SK-N-SH (cell line): ENCODE measurements at regions not wholly inside any gene's neighbourhood (a gene's known extent, or its start where the extent isn't known, plus 50 kb on each side); places are given as distances from the start of the nearest gene placed in this dataset.
"Not testable (repeated sequence)": the region's sequence is repeated elsewhere in the genome, so short reads cannot be mapped to it uniquely, and the experiment has no call there.

Source experiments
- CTCF ChIA-PET: fragments of 300-600, 350-600 bp; formaldehyde crosslinking; extraction: SDS; loops from one replicate; lab custom pipeline; 2021; lab: Yijun Ruan, JAX
- POLR2A ChIA-PET: fragments of 350-600 bp; sonication (Branson Sonifier 250); formaldehyde crosslinking; extraction: SDS; loops from one replicate; lab custom pipeline; 2020; ENCODE audit warnings: antibody characterized with exemption, inconsistent platforms; lab: Yijun Ruan, JAX
- DNase-seq: peaks from one replicate; pipeline ENCODE4 v3.0.0; 2012
- H2AFZ ChIP-seq: fragments of 200-600 bp; sonication (generic); 2 replicates; pipeline ENCODE4 v1.8.1; 2016; ENCODE audit warnings: antibody characterized with exemption, mild to moderate bottlenecking, low read depth
- H3F3A ChIP-seq: fragments of 200-600 bp; sonication (generic); replicated peaks from 2 replicates; pipeline ENCODE3; 2016; ENCODE audit warnings: antibody characterized with exemption, mild to moderate bottlenecking; ENCODE audit not compliant: insufficient read depth
- H3K27ac ChIP-seq, 2 experiments: fragments of 200-500 bp in 1 of 2; fragments of 200-600 bp in 1 of 2; sonication (Bioruptor generic) in 1 of 2; sonication (generic), shearing (Covaris generic) in 1 of 2; 2 replicates each; pipeline versions ENCODE4 v1.5.1 to v1.6.1; 2014 to 2016; ENCODE audit warnings: low read depth in 2 of 2, inconsistent platforms in 1 of 2, low read length in 1 of 2, mild to moderate bottlenecking in 1 of 2, mixed read lengths in 1 of 2
- H3K27me3 ChIP-seq: fragments of 200-600 bp; sonication (generic), shearing (Covaris generic); 2 replicates; pipeline ENCODE4 v1.6.1; 2016; ENCODE audit warnings: mixed run types; ENCODE audit not compliant: insufficient read depth
- H3K36me3 ChIP-seq, 2 experiments: fragments of 200-500 bp in 1 of 2; fragments of 200-600 bp in 1 of 2; sonication (Bioruptor generic) in 1 of 2; sonication (generic) in 1 of 2; replicated peaks in 1 of 2; 2 replicates each; pipeline versions ENCODE3 to v1.5.1; 2014 to 2016; ENCODE audit warnings: low read length in 1 of 2, mild to moderate bottlenecking in 1 of 2; ENCODE audit not compliant: insufficient read depth in 2 of 2, control insufficient read depth in 1 of 2
- H3K4me1 ChIP-seq, 2 experiments: fragments of 200-500 bp in 1 of 2; fragments of 200-600 bp in 1 of 2; sonication (Bioruptor generic) in 1 of 2; sonication (generic), shearing (Covaris generic) in 1 of 2; 2 replicates each; pipeline versions ENCODE4 v1.5.1 to v1.6.1; 2014 to 2016; ENCODE audit warnings: low read depth in 1 of 2, low read length in 1 of 2, mixed run types in 1 of 2; ENCODE audit not compliant: insufficient read depth in 2 of 2, control insufficient read depth in 1 of 2
- H3K4me2 ChIP-seq: fragments of 200-600 bp; sonication (generic), shearing (Covaris generic); 2 replicates; pipeline ENCODE4 v1.6.1; 2017; ENCODE audit warnings: mixed run types
- H3K4me3 ChIP-seq, 2 experiments: fragments of 200-500 bp in 1 of 2; fragments of 200-600 bp in 1 of 2; sonication (Bioruptor generic) in 1 of 2; sonication (generic), shearing (Covaris generic) in 1 of 2; 2 replicates each; pipeline versions ENCODE4 v1.5.1 to v1.8.1; 2014 to 2016; ENCODE audit warnings: low read depth in 2 of 2, inconsistent platforms in 1 of 2, low read length in 1 of 2, mild to moderate bottlenecking in 1 of 2, mixed read lengths in 1 of 2, moderate library complexity in 1 of 2
- H3K79me2 ChIP-seq: fragments of 200-600 bp; sonication (generic); 2 replicates; pipeline ENCODE4 v1.8.1; 2017; ENCODE audit warnings: mild to moderate bottlenecking; ENCODE audit not compliant: insufficient read depth
- H3K9ac ChIP-seq: fragments of 200-600 bp; sonication (generic); 2 replicates; pipeline ENCODE4 v1.6.1; 2017; ENCODE audit warnings: mixed run types
- H3K9me2 ChIP-seq: fragments of 200-600 bp; sonication (generic); 2 replicates; pipeline ENCODE4 v1.6.1; 2017; ENCODE audit warnings: mixed run types
- H3K9me3 ChIP-seq: fragments of 200-600 bp; sonication (generic); 2 replicates; pipeline ENCODE4 v1.6.1; 2017; ENCODE audit warnings: mixed run types, mild to moderate bottlenecking, moderate library complexity
- H4K20me1 ChIP-seq: fragments of 200-600 bp; sonication (generic); 2 replicates; pipeline ENCODE4 v1.6.1; 2017; ENCODE audit warnings: mild to moderate bottlenecking, mixed run types; ENCODE audit not compliant: insufficient read depth
- CHD2 ChIP-seq: fragments of 150-350 bp; IDR thresholded peaks from 2 replicates; pipeline ENCODE4 v1.6.1; 2018; ENCODE audit warnings: low read length; ENCODE audit not compliant: partially characterized antibody
- ELF1 ChIP-seq: IDR thresholded peaks from 2 replicates; pipeline ENCODE4 v1.4.0; 2012
- EP300 ChIP-seq, 2 experiments: IDR thresholded peaks; 2 replicates each; pipeline versions ENCODE4 v1.4.0 to v1.6.1; 2012; ENCODE audit warnings: borderline replicate concordance in 1 of 2, low read depth in 1 of 2, low read length in 1 of 2
- JUND ChIP-seq: IDR thresholded peaks from 2 replicates; pipeline ENCODE4 v1.4.0; 2012
- MAX ChIP-seq: IDR thresholded peaks from 2 replicates; pipeline ENCODE4 v1.4.0; 2012; ENCODE audit warnings: low read depth
- MEF2A ChIP-seq: IDR thresholded peaks from 2 replicates; pipeline ENCODE4 v1.4.0; 2012; ENCODE audit warnings: low read depth, borderline replicate concordance
- MXI1 ChIP-seq: IDR thresholded peaks from 2 replicates; pipeline ENCODE4 v1.6.1; 2012; ENCODE audit warnings: mild to moderate bottlenecking, low read depth, low read length, improper control_type of control experiment
- NRF1 ChIP-seq: IDR thresholded peaks from 2 replicates; pipeline ENCODE4 v1.6.1; 2012; ENCODE audit warnings: low read depth, mild to moderate bottlenecking, low read length
- POLR2AphosphoS5 ChIP-seq: IDR thresholded peaks from 2 replicates; pipeline ENCODE4 v1.6.1; 2012; ENCODE audit warnings: low read depth, low read length
- RAD21 ChIP-seq: IDR thresholded peaks from 2 replicates; pipeline ENCODE4 v1.6.1; 2012; ENCODE audit warnings: mild to moderate bottlenecking, low read length
- RCOR1 ChIP-seq: fragments of 150-350 bp; IDR thresholded peaks from 2 replicates; pipeline ENCODE4 v1.6.1; 2017; ENCODE audit warnings: antibody characterized with exemption, low read length
- SMC3 ChIP-seq: IDR thresholded peaks from 2 replicates; pipeline ENCODE4 v1.6.1; 2012; ENCODE audit warnings: low read depth, low read length, improper control_type of control experiment
- TCF12 ChIP-seq: IDR thresholded peaks from 2 replicates; pipeline ENCODE4 v1.4.0; 2012
- TEAD4 ChIP-seq: IDR thresholded peaks from 2 replicates; pipeline ENCODE4 v1.4.0; 2012; ENCODE audit warnings: mild to moderate bottlenecking, borderline replicate concordance; ENCODE audit not compliant: insufficient read depth
- USF2 ChIP-seq: fragments of 150-350 bp; IDR thresholded peaks from 2 replicates; pipeline ENCODE4 v1.6.1; 2017; ENCODE audit warnings: antibody characterized with exemption, low read length, low read depth, borderline replicate concordance
- YY1 ChIP-seq: IDR thresholded peaks from 2 replicates; pipeline ENCODE4 v1.4.0; 2012; ENCODE audit warnings: low read depth, mild to moderate bottlenecking
- WGBS: methylation state at CpG from one replicate; pipeline ENCODE4 v1.1.6; 2017; ENCODE audit warnings: low lambda C conversion rate; 5-methylcytosine and 5-hydroxymethylcytosine counted together
- TF ChIP-seq, protein P1 (sequence below): IDR thresholded peaks from 2 replicates; pipeline ENCODE4 v1.4.0; 2012; ENCODE audit warnings: low read depth, borderline replicate concordance
- TF ChIP-seq, protein P2 (sequence below): IDR thresholded peaks from 2 replicates; pipeline ENCODE4; 2012

GRCh38 chr5:112555691-112556090 lies 136.6 kb upstream of the EPB41L4A start:
- no peaks in the 10 kb centered on the region for H3K36me3 ChIP-seq
- no peaks in the 10 kb centered on the region; a peak in 1 of 4 replicates for H3K4me1 ChIP-seq
- POLR2A ChIA-PET, result no interaction called here
- no peaks in the 10 kb centered on the region for H4K20me1 ChIP-seq
- no peaks in the 10 kb centered on the region for H3F3A ChIP-seq
- H3K9me2 ChIP-seq, result no peaks in the 10 kb centered on the region
- no peak overlapping the region for H2AFZ ChIP-seq
- H3K27me3 ChIP-seq, result no peaks in the 10 kb centered on the region
- CTCF ChIA-PET, result interaction anchor here (5.5 to 10.8 kb wide), 2 partner anchors 136 to 203 kb away, joined by 48 to 112 read pairs; no protein-coding TSS in a partner anchor
- H3K79me2 ChIP-seq, result no peaks in the 10 kb centered on the region
- H3K9me3 ChIP-seq, result no peaks in the 10 kb centered on the region
- TF ChIP-seq CHD2, result no peak
- no peak for TF ChIP-seq TEAD4
- TF ChIP-seq RCOR1, result no peak
- no peak overlapping the region for H3K27ac ChIP-seq
- no peak for DNase-seq
- H3K9ac ChIP-seq, result no peak overlapping the region
- no peak overlapping the region for H3K4me3 ChIP-seq
- no peak overlapping the region for H3K4me2 ChIP-seq
- 46% methylated on average over 3 of the region's 3 CpGs for WGBS

- H3K4me3 ChIP-seq, DNase-seq, H3K79me2 ChIP-seq, H3K27ac ChIP-seq, H3F3A ChIP-seq, H3K9ac ChIP-seq, POLR2A ChIA-PET, H3K9me2 ChIP-seq, H4K20me1 ChIP-seq, H3K36me3 ChIP-seq, H3K4me2 ChIP-seq, H3K27me3 ChIP-seq, H3K9me3 ChIP-seq, H3K4me1 ChIP-seq, H2AFZ ChIP-seq: not testable (repeated sequence)
- CTCF ChIA-PET, result interaction anchor here (2.3 kb wide), 1 partner anchor 198 kb away, joined by 12 read pairs; no protein-coding TSS in a partner anchor
- WGBS, result 84% methylated on average over 2 of the region's 2 CpGs
Measured at GRCh38 chr5:112559501-112559900, 140.4 kb upstream of the EPB41L4A start.

DNA sequence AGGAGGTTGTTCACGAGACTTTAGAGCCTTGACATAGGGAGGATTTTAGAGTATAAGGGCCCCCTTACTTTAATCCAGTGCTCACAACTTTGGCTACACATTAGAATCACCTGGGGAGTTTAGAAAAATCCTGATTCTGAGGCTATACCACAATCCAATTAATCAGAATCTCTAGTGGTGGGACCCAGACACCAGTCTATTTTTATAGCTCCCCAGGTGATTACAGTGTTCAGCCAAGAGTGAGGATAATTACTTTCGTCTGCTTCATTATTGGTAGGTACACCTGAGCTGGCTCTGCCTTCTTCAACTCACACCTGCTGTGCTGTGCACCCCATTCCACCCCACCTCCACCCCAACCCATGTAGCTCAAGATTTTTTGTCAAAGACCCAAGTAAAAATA lies 141.3 kb upstream of the EPB41L4A start:
- Histone ChIP-seq H4K20me1 (no peaks in the 10 kb centered on the region), H3K9ac (no peak overlapping the region), H3K27ac (no peak overlapping the region), H2AFZ (no peak overlapping the region), H3K4me1 (no peaks in the 10 kb centered on the region), H3K9me3 (no peaks in the 10 kb centered on the region), H3K36me3 (no peaks in the 10 kb centered on the region), H3K4me3 (no peak overlapping the region), H3F3A (no peaks in the 10 kb centered on the region)
- no peak for DNase-seq
- CTCF ChIA-PET, result interaction anchor here (0.8 kb wide), 1 partner anchor 8 kb away, joined by 3 read pairs; no protein-coding TSS in a partner anchor
- TF ChIP-seq YY1, result no peak
- TF ChIP-seq MXI1, result no peak
- no peak for TF ChIP-seq RAD21
- TF ChIP-seq, protein P1, sequence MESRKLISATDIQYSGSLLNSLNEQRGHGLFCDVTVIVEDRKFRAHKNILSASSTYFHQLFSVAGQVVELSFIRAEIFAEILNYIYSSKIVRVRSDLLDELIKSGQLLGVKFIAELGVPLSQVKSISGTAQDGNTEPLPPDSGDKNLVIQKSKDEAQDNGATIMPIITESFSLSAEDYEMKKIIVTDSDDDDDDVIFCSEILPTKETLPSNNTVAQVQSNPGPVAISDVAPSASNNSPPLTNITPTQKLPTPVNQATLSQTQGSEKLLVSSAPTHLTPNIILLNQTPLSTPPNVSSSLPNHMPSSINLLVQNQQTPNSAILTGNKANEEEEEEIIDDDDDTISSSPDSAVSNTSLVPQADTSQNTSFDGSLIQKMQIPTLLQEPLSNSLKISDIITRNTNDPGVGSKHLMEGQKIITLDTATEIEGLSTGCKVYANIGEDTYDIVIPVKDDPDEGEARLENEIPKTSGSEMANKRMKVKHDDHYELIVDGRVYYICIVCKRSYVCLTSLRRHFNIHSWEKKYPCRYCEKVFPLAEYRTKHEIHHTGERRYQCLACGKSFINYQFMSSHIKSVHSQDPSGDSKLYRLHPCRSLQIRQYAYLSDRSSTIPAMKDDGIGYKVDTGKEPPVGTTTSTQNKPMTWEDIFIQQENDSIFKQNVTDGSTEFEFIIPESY, result no peak
- TF ChIP-seq NRF1, result no peak
- no peak for TF ChIP-seq TCF12
- TF ChIP-seq POLR2AphosphoS5, result no peak
- no peak for TF ChIP-seq MEF2A
- no peak for TF ChIP-seq JUND
- TF ChIP-seq SMC3, result no peak
- no peak for TF ChIP-seq ELF1
- TF ChIP-seq USF2, result no peak
- TF ChIP-seq, protein P2, sequence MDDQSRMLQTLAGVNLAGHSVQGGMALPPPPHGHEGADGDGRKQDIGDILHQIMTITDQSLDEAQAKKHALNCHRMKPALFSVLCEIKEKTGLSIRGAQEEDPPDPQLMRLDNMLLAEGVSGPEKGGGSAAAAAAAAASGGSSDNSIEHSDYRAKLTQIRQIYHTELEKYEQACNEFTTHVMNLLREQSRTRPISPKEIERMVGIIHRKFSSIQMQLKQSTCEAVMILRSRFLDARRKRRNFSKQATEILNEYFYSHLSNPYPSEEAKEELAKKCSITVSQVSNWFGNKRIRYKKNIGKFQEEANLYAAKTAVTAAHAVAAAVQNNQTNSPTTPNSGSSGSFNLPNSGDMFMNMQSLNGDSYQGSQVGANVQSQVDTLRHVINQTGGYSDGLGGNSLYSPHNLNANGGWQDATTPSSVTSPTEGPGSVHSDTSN, result no peak
- TF ChIP-seq MAX, result no peak
- no peak for TF ChIP-seq RCOR1
- TF ChIP-seq EP300 (IDR thresholded peaks at IDR 0.05; ENCODE audit: borderline replicate concordance in 1 of 2, low read depth in 1 of 2, low read length in 1 of 2), result no peak
- TF ChIP-seq, all 33 proteins: peak for 0
- Histone ChIP-seq H3K4me2 (no peak overlapping the region), H3K9me2 (no peaks in the 10 kb centered on the region), H3K27me3 (no peaks in the 10 kb centered on the region), H3K79me2 (no peaks in the 10 kb centered on the region)
- WGBS, result 35% methylated on average over 2 of the region's 2 CpGs
- POLR2A ChIA-PET, result no interaction called here
